A673 (cell line): ENCODE measurements at regions not wholly inside any gene's neighbourhood (a gene's known extent, or its start where the extent isn't known, plus 50 kb on each side); places are given as distances from the start of the nearest gene placed in this dataset.

Experiments
- BruUV-seq: library from RNA; stranded (reverse); fragments of 400-500 nt; replicated peaks from 2 replicates; lab custom pipeline; 2021; lab: Mats Ljungman, UMichigan
- CTCF ChIA-PET: fragments of 300-600 bp; sonication (Branson Sonifier 250); formaldehyde crosslinking; loops from one replicate; lab custom pipeline; 2022; ENCODE audit warnings: antibody characterized with exemption; lab: Charles Lee
- POLR2A ChIA-PET: fragments of 300-600 bp; sonication (Branson Sonifier 250); formaldehyde crosslinking; loops from one replicate; lab custom pipeline; 2022; ENCODE audit warnings: antibody characterized with exemption; ENCODE audit not compliant: low non-redundant PET; lab: Charles Lee
- DNase-seq: peaks from one replicate; pipeline ENCODE4 v3.0.0-alpha.2; 2015; ENCODE audit warnings: low spot score
- H3K27ac ChIP-seq: fragments of 200-600 bp; sonication (generic); 2 replicates; pipeline ENCODE4 v1.5.1; 2016; ENCODE audit warnings: mixed run types, low read depth, mild to moderate bottlenecking, mixed read lengths, antibody characterized with exemption, low read length; ENCODE audit not compliant: poor library complexity, severe bottlenecking
- H3K27me3 ChIP-seq: fragments of 200-600 bp; sonication (generic); replicated peaks from 2 replicates; pipeline ENCODE4 v1.6.1; 2017; ENCODE audit warnings: mixed run types, low read depth, mild to moderate bottlenecking, mixed read lengths, antibody characterized with exemption, low read length; ENCODE audit not compliant: insufficient read depth, poor library complexity
- H3K36me3 ChIP-seq: fragments of 200-600 bp; sonication (generic); 2 replicates; pipeline ENCODE4 v1.6.1; 2016; ENCODE audit warnings: mixed run types, mild to moderate bottlenecking, mixed read lengths, antibody characterized with exemption, low read length; ENCODE audit not compliant: insufficient read depth, poor library complexity, severe bottlenecking
- H3K4me1 ChIP-seq: fragments of 200-600 bp; sonication (generic); 2 replicates; pipeline ENCODE4 v1.6.1; 2017; ENCODE audit warnings: mixed run types, mild to moderate bottlenecking, mixed read lengths, antibody characterized with exemption, low read length; ENCODE audit not compliant: insufficient read depth, poor library complexity, severe bottlenecking
- H3K4me3 ChIP-seq: fragments of 200-600 bp; sonication (generic); 2 replicates; pipeline ENCODE4 v1.5.1; 2016; ENCODE audit warnings: low read depth, mixed run types, mild to moderate bottlenecking, mixed read lengths, low read length; ENCODE audit not compliant: poor library complexity, severe bottlenecking
- H3K9me3 ChIP-seq: fragments of 200-600 bp; sonication (generic); 2 replicates; pipeline ENCODE4 v1.6.1; 2016; ENCODE audit warnings: mixed run types, low read depth, mild to moderate bottlenecking, mixed read lengths, antibody characterized with exemption, low read length; ENCODE audit not compliant: poor library complexity, severe bottlenecking
- EZH2 ChIP-seq: fragments of 200-600 bp; sonication (generic); IDR thresholded peaks from 2 replicates; pipeline ENCODE4 v1.6.1; 2017; ENCODE audit warnings: borderline replicate concordance, low read depth, mild to moderate bottlenecking, mixed read lengths, antibody characterized with exemption, low read length; ENCODE audit not compliant: poor library complexity, severe bottlenecking
- intact Hi-C: fragments of 100-400 bp; cut with micrococcal nuclease; formaldehyde crosslinking; loops from one replicate; pipeline ENCODE4 v1.10.0; 2022; ENCODE audit not compliant: unreplicated experiment
- TF ChIP-seq, protein P1 (sequence below): fragments of 300-800, 200-600 bp; sonication (generic); conservative IDR thresholded peaks from 2 replicates; pipeline ENCODE4 v1.5.1; 2017; ENCODE audit warnings: low read depth, mild to moderate bottlenecking, antibody characterized with exemption, low read length, moderate library complexity, mixed read lengths

- no peaks in the 10 kb centered on the region for H3K27me3 ChIP-seq
- H3K9me3 ChIP-seq: no peaks in the 10 kb centered on the region
- intact Hi-C loops: no loop called here
- H3K36me3 ChIP-seq: no peaks in the 10 kb centered on the region
- TF ChIP-seq, protein P1, sequence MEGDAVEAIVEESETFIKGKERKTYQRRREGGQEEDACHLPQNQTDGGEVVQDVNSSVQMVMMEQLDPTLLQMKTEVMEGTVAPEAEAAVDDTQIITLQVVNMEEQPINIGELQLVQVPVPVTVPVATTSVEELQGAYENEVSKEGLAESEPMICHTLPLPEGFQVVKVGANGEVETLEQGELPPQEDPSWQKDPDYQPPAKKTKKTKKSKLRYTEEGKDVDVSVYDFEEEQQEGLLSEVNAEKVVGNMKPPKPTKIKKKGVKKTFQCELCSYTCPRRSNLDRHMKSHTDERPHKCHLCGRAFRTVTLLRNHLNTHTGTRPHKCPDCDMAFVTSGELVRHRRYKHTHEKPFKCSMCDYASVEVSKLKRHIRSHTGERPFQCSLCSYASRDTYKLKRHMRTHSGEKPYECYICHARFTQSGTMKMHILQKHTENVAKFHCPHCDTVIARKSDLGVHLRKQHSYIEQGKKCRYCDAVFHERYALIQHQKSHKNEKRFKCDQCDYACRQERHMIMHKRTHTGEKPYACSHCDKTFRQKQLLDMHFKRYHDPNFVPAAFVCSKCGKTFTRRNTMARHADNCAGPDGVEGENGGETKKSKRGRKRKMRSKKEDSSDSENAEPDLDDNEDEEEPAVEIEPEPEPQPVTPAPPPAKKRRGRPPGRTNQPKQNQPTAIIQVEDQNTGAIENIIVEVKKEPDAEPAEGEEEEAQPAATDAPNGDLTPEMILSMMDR: no peak
- TF ChIP-seq EZH2: no peak
- ChIA-PET POLR2A (no interaction called here), CTCF (no interaction called here)
- H3K27ac ChIP-seq: no peak overlapping the region
- H3K4me1 ChIP-seq: no peaks in the 10 kb centered on the region
- no TSS peak for BruUV-seq
- no peak for DNase-seq
- H3K4me3 ChIP-seq: no peak overlapping the region
These were observed 285.2 kb downstream of the SMARCA2 start for GRCh38 chr9:2300325-2300724.

DNA sequence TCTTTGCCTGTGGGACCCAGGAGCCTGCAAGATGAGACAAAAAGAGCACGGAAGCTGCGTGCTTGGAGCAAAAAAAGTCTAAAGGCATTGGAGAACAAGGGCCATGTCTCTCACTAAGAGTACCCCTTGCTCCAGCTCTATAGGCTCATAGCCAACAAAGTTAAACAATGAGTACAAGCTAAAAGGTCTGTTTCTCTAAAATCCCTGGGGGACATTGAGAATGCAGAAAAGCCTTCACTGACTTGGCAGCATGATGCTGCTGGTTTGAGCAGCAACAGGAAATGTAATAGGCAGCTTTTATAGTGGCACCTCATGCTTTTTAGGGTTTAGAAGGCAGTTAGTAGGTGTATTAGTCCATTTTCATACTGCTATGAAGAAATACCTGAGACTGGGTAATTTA is 287.5 kb downstream of the SMARCA2 start:
- BruUV-seq: no TSS peak
- no peaks in the 10 kb centered on the region for H3K4me1 ChIP-seq
- TF ChIP-seq, protein P1: no peak
- no peak for TF ChIP-seq EZH2
- POLR2A ChIA-PET: no interaction called here
- H3K27ac ChIP-seq: no peak overlapping the region
- CTCF ChIA-PET: no interaction called here
- H3K27me3 ChIP-seq: no peaks in the 10 kb centered on the region
- DNase-seq: peak; percentile 10
- no peaks in the 10 kb centered on the region for H3K36me3 ChIP-seq
- intact Hi-C loops: no loop called here
- no peaks in the 10 kb centered on the region for H3K9me3 ChIP-seq
- no peak overlapping the region for H3K4me3 ChIP-seq

GRCh38 chr9:2303056-2303455 is 287.9 kb downstream of the SMARCA2 start:
- CTCF ChIA-PET: no interaction called here
- Histone ChIP-seq H3K4me3 (no peak overlapping the region), H3K9me3 (no peaks in the 10 kb centered on the region), H3K27me3 (no peaks in the 10 kb centered on the region), H3K4me1 (no peaks in the 10 kb centered on the region), H3K27ac (no peak overlapping the region), H3K36me3 (no peaks in the 10 kb centered on the region)
- POLR2A ChIA-PET: no interaction called here
- BruUV-seq: no TSS peak
- peak; percentile 6 for DNase-seq
- TF ChIP-seq, protein P1: no peak
- no peak for TF ChIP-seq EZH2
- intact Hi-C loops: no loop called here
